A549 (cell line): ENCODE measurements at regions not wholly inside any gene's neighbourhood (a gene's known extent, or its start where the extent isn't known, plus 50 kb on each side); places are given as distances from the start of the nearest gene placed in this dataset.

Experiments
- CEBPB ChIP-seq, 2 experiments: fragments of >200 bp in 1 of 2; sonication (Bioruptor Twin) in 1 of 2; formaldehyde crosslinking in 1 of 2; IDR thresholded peaks; 2 replicates each; pipeline ENCODE4 v1.6.1; 2012 to 2016
- CTCF ChIP-seq: fragments of >200 bp; sonication (Bioruptor Twin); formaldehyde crosslinking; IDR thresholded peaks from 3 replicates; pipeline ENCODE4 v1.5.1; 2016
- EP300 ChIP-seq, 2 experiments: fragments of >200 bp; sonication (Bioruptor Twin); formaldehyde crosslinking; IDR thresholded peaks; 2 replicates in 1 of 2; 3 replicates in 1 of 2; pipeline ENCODE4 v1.6.1; 2016 to 2017
- HDAC2 ChIP-seq: fragments of 200-600 bp; sonication (generic); IDR thresholded peaks from 2 replicates; pipeline ENCODE4 v1.6.1; 2016
- MYC ChIP-seq: IDR thresholded peaks from 2 replicates; pipeline ENCODE4 v1.6.1; 2012; ENCODE audit warnings: mild to moderate bottlenecking, inconsistent platforms, low read length, improper control_type of control experiment, borderline replicate concordance
- POLR2A ChIP-seq: IDR thresholded peaks from 2 replicates; pipeline ENCODE4 v1.6.1; 2012; ENCODE audit warnings: mild to moderate bottlenecking, low read length
- POLR2AphosphoS2 ChIP-seq: conservative IDR thresholded peaks from 2 replicates; pipeline ENCODE4 v1.6.1; 2012; ENCODE audit warnings: low read length, improper control_type of control experiment, inconsistent platforms
- RCOR1 ChIP-seq: fragments of 150-350 bp; IDR thresholded peaks from 2 replicates; pipeline ENCODE4 v1.6.1; 2014; ENCODE audit warnings: antibody characterized with exemption, low read length, low read depth
- SREBF2 ChIP-seq: fragments of 450-650 bp; IDR thresholded peaks from 2 replicates; pipeline ENCODE4 v1.6.1; 2014; ENCODE audit warnings: mild to moderate bottlenecking, moderate library complexity

- TF ChIP-seq MYC, result no peak
- no peak for TF ChIP-seq CTCF
- TF ChIP-seq EP300 (IDR thresholded peaks at IDR 0.05), result no peak
- no peak for TF ChIP-seq POLR2A
- TF ChIP-seq SREBF2, result no peak
- TF ChIP-seq RCOR1, result no peak
- TF ChIP-seq POLR2AphosphoS2, result no peak
- no peak for TF ChIP-seq CEBPB (IDR thresholded peaks at IDR 0.05)
- no peak for TF ChIP-seq HDAC2
These were observed 312.2 kb downstream of the FAT4 start for GRCh38 chr4:125626946-125627345.
